ENCODE measurements at regions not wholly inside any gene's neighbourhood (a gene's known extent, or its start where the extent isn't known, plus 50 kb on each side); places are given as distances from the start of the nearest gene placed in this dataset.

- DNase-seq (ENCODE audit: low read depth in 1 of 2, low spot score in 1 of 2) = no peak
- Histone ChIP-seq H3K27me3 (no peaks in the 10 kb centered on the region), H3K4me1 (ENCODE audit: low read depth) (peaks cover 4% of the 10 kb centered on the region), H3K36me3 (no peaks in the 10 kb centered on the region), H3K4me3 (no peak overlapping the region), H3K27ac (no peak overlapping the region), H3K9me3 (ENCODE audit: low read depth) (peaks cover 2% of the 10 kb centered on the region)
- TF ChIP-seq, protein P1, sequence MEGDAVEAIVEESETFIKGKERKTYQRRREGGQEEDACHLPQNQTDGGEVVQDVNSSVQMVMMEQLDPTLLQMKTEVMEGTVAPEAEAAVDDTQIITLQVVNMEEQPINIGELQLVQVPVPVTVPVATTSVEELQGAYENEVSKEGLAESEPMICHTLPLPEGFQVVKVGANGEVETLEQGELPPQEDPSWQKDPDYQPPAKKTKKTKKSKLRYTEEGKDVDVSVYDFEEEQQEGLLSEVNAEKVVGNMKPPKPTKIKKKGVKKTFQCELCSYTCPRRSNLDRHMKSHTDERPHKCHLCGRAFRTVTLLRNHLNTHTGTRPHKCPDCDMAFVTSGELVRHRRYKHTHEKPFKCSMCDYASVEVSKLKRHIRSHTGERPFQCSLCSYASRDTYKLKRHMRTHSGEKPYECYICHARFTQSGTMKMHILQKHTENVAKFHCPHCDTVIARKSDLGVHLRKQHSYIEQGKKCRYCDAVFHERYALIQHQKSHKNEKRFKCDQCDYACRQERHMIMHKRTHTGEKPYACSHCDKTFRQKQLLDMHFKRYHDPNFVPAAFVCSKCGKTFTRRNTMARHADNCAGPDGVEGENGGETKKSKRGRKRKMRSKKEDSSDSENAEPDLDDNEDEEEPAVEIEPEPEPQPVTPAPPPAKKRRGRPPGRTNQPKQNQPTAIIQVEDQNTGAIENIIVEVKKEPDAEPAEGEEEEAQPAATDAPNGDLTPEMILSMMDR (IDR thresholded peaks at IDR 0.05; ENCODE audit: low read depth, low read length) = no peak
Measured at GRCh38 chr12:67590149-67590790, 58.3 kb upstream of the DYRK2 start.

DNA sequence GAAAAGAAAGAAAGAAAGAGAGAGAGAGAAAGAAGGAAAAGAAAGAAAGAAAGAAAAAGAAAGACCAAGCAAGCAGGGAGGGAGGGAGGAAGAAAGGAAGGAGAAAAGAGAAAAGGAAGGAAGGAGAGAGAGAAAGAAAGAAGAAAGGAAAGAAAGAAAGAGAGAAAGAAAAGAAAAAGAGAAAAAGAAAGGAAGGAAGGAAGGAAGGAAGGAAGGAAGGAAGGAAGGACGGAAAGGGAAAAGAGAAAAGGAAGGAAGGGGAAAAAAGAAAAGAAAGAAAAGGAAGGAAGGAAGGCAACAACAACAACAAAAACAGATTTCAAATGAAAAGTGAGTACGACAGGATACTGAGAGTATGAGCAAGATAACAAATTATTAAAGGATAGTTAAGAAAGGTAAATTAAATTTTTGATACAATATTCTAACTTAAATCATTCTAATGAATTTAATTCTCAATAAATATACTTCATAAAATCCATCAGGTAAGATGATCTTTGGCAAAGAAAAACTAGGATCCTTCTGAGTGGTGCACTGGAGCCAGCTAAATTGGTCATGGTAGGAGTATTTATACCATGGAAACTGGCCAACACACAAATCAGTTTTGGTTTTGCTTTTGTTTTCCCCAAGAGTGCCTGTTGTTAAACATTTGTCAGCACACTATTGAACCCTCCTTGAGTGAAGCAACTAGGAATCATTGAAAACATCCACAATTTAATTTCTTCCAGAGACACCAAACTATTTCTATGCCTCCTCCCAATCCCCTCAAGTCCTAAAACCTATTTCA lies 56.1 kb upstream of the DYRK2 start:
- Histone ChIP-seq H3K27ac (no peak overlapping the region), H3K27me3 (no peaks in the 10 kb centered on the region), H3K4me1 (ENCODE audit: low read depth) (peaks cover 4% of the 10 kb centered on the region), H3K36me3 (no peaks in the 10 kb centered on the region), H3K9me3 (ENCODE audit: low read depth) (no peaks in the 10 kb centered on the region), H3K4me3 (no peak overlapping the region)
- TF ChIP-seq, protein P1 (IDR thresholded peaks at IDR 0.05; ENCODE audit: low read depth, low read length) = no peak
- peak in 1 of 2 donors; percentile 69 for DNase-seq (ENCODE audit: low read depth in 1 of 2, low spot score in 1 of 2)

DNA sequence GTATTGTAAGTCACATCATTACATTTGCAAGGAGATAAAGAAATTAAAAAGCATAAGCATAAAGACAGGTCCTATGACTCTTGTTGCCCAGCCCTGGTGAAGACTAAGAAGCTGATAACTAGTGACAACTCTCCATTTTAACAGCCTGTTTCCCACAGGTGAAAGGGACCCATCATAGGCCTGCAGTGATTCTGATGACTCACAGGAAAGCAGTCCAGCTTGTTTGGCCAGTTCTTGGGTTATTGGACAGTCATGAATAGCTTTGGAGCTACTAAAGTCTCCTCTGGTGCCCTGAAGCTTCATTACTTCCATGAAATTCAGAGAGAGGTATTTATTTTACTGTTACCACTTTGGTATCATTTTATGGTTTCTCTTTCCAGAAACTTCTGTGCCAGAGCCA lies 55.5 kb upstream of the DYRK2 start:
- TF ChIP-seq, protein P1 (IDR thresholded peaks at IDR 0.05; ENCODE audit: low read depth, low read length) = no peak
- H3K27ac ChIP-seq = no peak overlapping the region
- H3K27me3 ChIP-seq = no peaks in the 10 kb centered on the region
- H3K4me1 ChIP-seq (ENCODE audit: low read depth) = peaks cover 4% of the 10 kb centered on the region
- H3K36me3 ChIP-seq = no peaks in the 10 kb centered on the region
- no peak overlapping the region for H3K4me3 ChIP-seq
- H3K9me3 ChIP-seq (ENCODE audit: low read depth) = no peaks in the 10 kb centered on the region
- peak in 1 of 2 donors; percentile 2 for DNase-seq (ENCODE audit: low read depth in 1 of 2, low spot score in 1 of 2)

- Histone ChIP-seq H3K9me3 (ENCODE audit: low read depth) (no peaks in the 10 kb centered on the region), H3K4me3 (no peak overlapping the region), H3K27me3 (no peaks in the 10 kb centered on the region), H3K36me3 (no peaks in the 10 kb centered on the region), H3K27ac (no peak overlapping the region), H3K4me1 (ENCODE audit: low read depth) (peaks cover 4% of the 10 kb centered on the region)
- DNase-seq (ENCODE audit: low read depth in 1 of 2, low spot score in 1 of 2) = peak in 1 of 2 donors; percentile 51
- TF ChIP-seq, protein P1 (IDR thresholded peaks at IDR 0.05; ENCODE audit: low read depth, low read length) = no peak
Measured at GRCh38 chr12:67593461-67594330, 54.8 kb upstream of the DYRK2 start.

DNA sequence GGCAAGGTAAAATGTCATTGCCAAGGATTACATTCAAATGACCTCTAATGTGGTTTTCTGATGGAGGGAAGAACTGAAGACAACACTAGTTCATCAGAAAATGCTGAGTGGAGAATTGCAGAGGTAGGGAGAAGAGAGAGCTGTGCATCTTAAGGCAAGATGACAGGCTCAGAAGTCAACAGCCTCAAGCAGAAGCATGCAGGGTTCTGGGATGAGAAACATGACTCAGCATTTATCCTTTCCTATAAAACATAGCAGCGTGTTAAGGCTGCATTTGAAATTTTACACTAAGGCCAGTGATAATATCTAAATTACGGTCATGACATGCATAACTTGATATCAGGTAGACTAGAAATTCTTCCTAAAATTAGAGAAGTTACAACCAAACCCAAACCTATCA lies 53.7 kb upstream of the DYRK2 start:
- Histone ChIP-seq H3K4me3 (no peak overlapping the region), H3K27ac (no peak overlapping the region), H3K27me3 (no peaks in the 10 kb centered on the region), H3K9me3 (ENCODE audit: low read depth) (no peaks in the 10 kb centered on the region), H3K4me1 (ENCODE audit: low read depth) (peaks cover 4% of the 10 kb centered on the region), H3K36me3 (no peaks in the 10 kb centered on the region)
- peak in 1 of 2 donors; percentile 9 for DNase-seq (ENCODE audit: low read depth in 1 of 2, low spot score in 1 of 2)
- TF ChIP-seq, protein P1 (IDR thresholded peaks at IDR 0.05; ENCODE audit: low read depth, low read length) = no peak

Measured in cardiac muscle cell (in vitro differentiated cells and primary cell).